PC-3 (cell line): ENCODE measurements at regions not wholly inside any gene's neighbourhood (a gene's known extent, or its start where the extent isn't known, plus 50 kb on each side); places are given as distances from the start of the nearest gene placed in this dataset.

ENCODE experiments used
- ATAC-seq: fragments of 200-7000 bp; cut with Tn5 transposase; 2 replicates; pipeline ENCODE4 v1.9.1; 2020; ENCODE audit warnings: mild to moderate bottlenecking, moderate library complexity
- BruUV-seq: library from RNA; stranded (reverse); fragments of 400-500 nt; replicated peaks from 2 replicates; lab custom pipeline; 2021; lab: Mats Ljungman, UMichigan
- CTCF ChIA-PET: fragments of 300-600 bp; sonication (Branson Sonifier 250); formaldehyde crosslinking; loops from one replicate; lab custom pipeline; 2022; ENCODE audit warnings: antibody characterized with exemption; lab: Charles Lee
- POLR2A ChIA-PET: fragments of 300-600 bp; sonication (Branson Sonifier 250); formaldehyde crosslinking; loops from one replicate; lab custom pipeline; 2022; ENCODE audit warnings: antibody characterized with exemption; ENCODE audit not compliant: unreplicated experiment; lab: Charles Lee
- DNase-seq: peaks from one replicate; pipeline ENCODE4 v3.0.0-alpha.2; 2015
- H2AFZ ChIP-seq: fragments of 300-600 bp; sonication (generic); 2 replicates; pipeline ENCODE4 v1.6.0; 2016; ENCODE audit warnings: antibody characterized with exemption, low read length
- H3F3A ChIP-seq: fragments of 300-600 bp; sonication (generic); one replicate; pipeline ENCODE4 v1.6.0; 2017; ENCODE audit warnings: antibody characterized with exemption, low read length, control low read depth, mild to moderate bottlenecking; ENCODE audit not compliant: unreplicated experiment
- H3K27ac ChIP-seq: fragments of 300-600 bp; sonication (generic); 2 replicates; pipeline ENCODE4 v1.5.1; 2016; ENCODE audit warnings: mild to moderate bottlenecking, low read length
- H3K27me3 ChIP-seq: fragments of 300-600 bp; sonication (generic); 2 replicates; pipeline ENCODE4 v1.6.1; 2016; ENCODE audit warnings: low read length, mixed read lengths
- H3K36me3 ChIP-seq: fragments of 300-600 bp; sonication (generic); 2 replicates; pipeline ENCODE4 v1.6.1; 2016; ENCODE audit warnings: low read depth, mixed run types, low read length, mixed read lengths
- H3K4me1 ChIP-seq: fragments of 300-600 bp; sonication (generic); 2 replicates; pipeline ENCODE4 v1.5.1; 2016; ENCODE audit warnings: low read length; ENCODE audit not compliant: insufficient read depth
- H3K4me2 ChIP-seq: fragments of 300-600 bp; sonication (generic); 2 replicates; pipeline ENCODE4 v1.6.0; 2016; ENCODE audit warnings: low read length
- H3K4me3 ChIP-seq: fragments of 300-600 bp; sonication (generic); 2 replicates; pipeline ENCODE4 v1.5.1; 2016; ENCODE audit warnings: mild to moderate bottlenecking, low read length, mixed read lengths
- H3K79me2 ChIP-seq: fragments of 300-600 bp; sonication (generic); 2 replicates; pipeline ENCODE4 v1.6.1; 2017; ENCODE audit warnings: low read length, mixed read lengths
- H3K9ac ChIP-seq: fragments of 300-600 bp; sonication (generic); 2 replicates; pipeline ENCODE4 v1.6.0; 2016; ENCODE audit warnings: mild to moderate bottlenecking, low read length
- H3K9me2 ChIP-seq: fragments of 300-600 bp; sonication (generic); replicated peaks from 2 replicates; pipeline ENCODE4 v1.6.1; 2016; ENCODE audit warnings: mixed run types, low read length, mixed read lengths
- H3K9me3 ChIP-seq: fragments of 300-600 bp; sonication (generic); 2 replicates; pipeline ENCODE4 v1.6.1; 2016; ENCODE audit warnings: low read length, mixed read lengths
- H4K20me1 ChIP-seq: fragments of 300-600 bp; sonication (generic); 2 replicates; pipeline ENCODE4 v1.6.1; 2016; ENCODE audit warnings: low read length, mixed read lengths
- CTCF ChIP-seq: fragments of 300-600 bp; sonication (generic); conservative IDR thresholded peaks from 2 replicates; pipeline ENCODE4 v1.5.1; 2017; ENCODE audit warnings: antibody characterized with exemption, low read depth, mild to moderate bottlenecking, low read length
- EZH2 ChIP-seq: fragments of 300-600 bp; sonication (generic); IDR thresholded peaks from one replicate; pipeline ENCODE4 v1.6.1; 2017; ENCODE audit warnings: antibody characterized with exemption, mild to moderate bottlenecking, low read length; ENCODE audit not compliant: unreplicated experiment
- EZH2phosphoT487 ChIP-seq: fragments of 300-600 bp; sonication (generic); IDR thresholded peaks from 2 replicates; pipeline ENCODE4 v1.6.1; 2018; ENCODE audit warnings: mild to moderate bottlenecking, antibody characterized with exemption, low read length, borderline replicate concordance
- intact Hi-C: fragments of 100-400 bp; cut with micrococcal nuclease; formaldehyde crosslinking; loops from 2 replicates; pipeline ENCODE4 v1.9.0; 2023

GRCh38 chr3:197438906-197439305, 116.9 kb downstream of the BDH1 start:
- POLR2A ChIA-PET, result no interaction called here

GRCh38 chr3:197435426-197435825, 120.3 kb downstream of the BDH1 start:
- no peak overlapping the region for H3K27ac ChIP-seq
- no peak for DNase-seq
- H3K9me3 ChIP-seq, result no peaks in the 10 kb centered on the region
- H3K9me2 ChIP-seq, result no peaks in the 10 kb centered on the region
- TF ChIP-seq EZH2, result no peak
- TF ChIP-seq EZH2phosphoT487, result no peak
- TF ChIP-seq CTCF, result no peak
- no peak for ATAC-seq
- no peak overlapping the region for H2AFZ ChIP-seq
- H3K4me2 ChIP-seq, result no peak overlapping the region
- no peaks in the 10 kb centered on the region for H3K27me3 ChIP-seq
- H4K20me1 ChIP-seq, result no peaks in the 10 kb centered on the region
- no peaks in the 10 kb centered on the region for H3K36me3 ChIP-seq
- H3F3A ChIP-seq, result no peaks in the 10 kb centered on the region
- POLR2A ChIA-PET, result no interaction called here
- H3K4me1 ChIP-seq, result no peaks in the 10 kb centered on the region
- no TSS peak for BruUV-seq
- no peak overlapping the region for H3K4me3 ChIP-seq
- H3K9ac ChIP-seq, result no peak overlapping the region
- H3K79me2 ChIP-seq, result no peaks in the 10 kb centered on the region
- intact Hi-C loops, result no loop called here
- CTCF ChIA-PET, result no interaction called here

More at GRCh38 chr3:197438906-197439305, 116.9 kb downstream of the BDH1 start:
- no peak overlapping the region for H3K27ac ChIP-seq
- no peaks in the 10 kb centered on the region for H4K20me1 ChIP-seq
- H3K9ac ChIP-seq, result no peak overlapping the region
- H3K4me3 ChIP-seq, result no peak overlapping the region
- DNase-seq (no peak), ATAC-seq (no peak)
- no peaks in the 10 kb centered on the region for H3K79me2 ChIP-seq
- TF ChIP-seq EZH2 (no peak), EZH2phosphoT487 (no peak), CTCF (no peak)
- H3K4me2 ChIP-seq, result no peak overlapping the region
- no peaks in the 10 kb centered on the region for H3K4me1 ChIP-seq
- BruUV-seq, result no TSS peak
- H2AFZ ChIP-seq, result no peak overlapping the region
- intact Hi-C loops, result no loop called here
- CTCF ChIA-PET, result no interaction called here
- H3K9me3 ChIP-seq, result no peaks in the 10 kb centered on the region
- no peaks in the 10 kb centered on the region for H3F3A ChIP-seq
- H3K27me3 ChIP-seq, result no peaks in the 10 kb centered on the region
- H3K36me3 ChIP-seq, result no peaks in the 10 kb centered on the region
- no peaks in the 10 kb centered on the region for H3K9me2 ChIP-seq

DNA sequence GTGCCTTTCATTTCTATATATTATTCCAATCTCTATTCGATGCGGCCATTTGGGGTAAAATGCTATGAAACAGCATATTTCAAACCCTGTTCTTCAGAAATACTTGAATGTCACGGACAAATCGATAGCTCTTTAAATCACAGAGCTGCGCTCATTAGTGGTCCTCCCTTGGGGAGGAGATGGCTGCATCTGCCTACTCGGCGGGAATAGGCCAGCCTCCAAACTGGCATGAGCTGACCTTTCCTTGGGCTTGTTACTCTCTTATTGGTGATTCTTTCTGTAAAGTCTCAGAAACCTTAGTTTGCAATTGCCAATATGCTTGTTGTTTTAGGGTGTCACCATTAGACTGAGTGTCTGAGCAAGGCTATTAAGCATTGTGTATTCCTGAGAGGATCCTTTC, 120.9 kb downstream of the BDH1 start:
- Histone ChIP-seq H3K79me2 (no peaks in the 10 kb centered on the region), H3K4me3 (no peak overlapping the region), H3K4me2 (no peak overlapping the region), H2AFZ (no peak overlapping the region), H3F3A (no peaks in the 10 kb centered on the region), H3K4me1 (no peaks in the 10 kb centered on the region), H3K9me2 (no peaks in the 10 kb centered on the region), H3K36me3 (no peaks in the 10 kb centered on the region), H3K27me3 (no peaks in the 10 kb centered on the region), H3K27ac (no peak overlapping the region), H3K9me3 (no peaks in the 10 kb centered on the region), H4K20me1 (no peaks in the 10 kb centered on the region), H3K9ac (no peak overlapping the region)
- intact Hi-C loops, result no loop called here
- TF ChIP-seq EZH2phosphoT487 (no peak), EZH2 (no peak), CTCF (no peak)
- no peak for DNase-seq
- ChIA-PET POLR2A (no interaction called here), CTCF (no interaction called here)
- no TSS peak for BruUV-seq
- ATAC-seq, result no peak
